OCI-LY1 (cell line): ENCODE measurements at regions not wholly inside any gene's neighbourhood (a gene's known extent, or its start where the extent isn't known, plus 50 kb on each side); places are given as distances from the start of the nearest gene placed in this dataset.

Experiments used
- H2AFZ ChIP-seq: fragments of 200-600 bp; sonication (generic), shearing (Covaris generic); 2 replicates; pipeline ENCODE4 v1.6.0; 2014; ENCODE audit warnings: antibody characterized with exemption, mild to moderate bottlenecking, low read length
- H3F3A ChIP-seq: fragments of 200-600 bp; sonication (generic), shearing (Covaris generic); 2 replicates; pipeline ENCODE4 v1.6.0; 2014; ENCODE audit warnings: mild to moderate bottlenecking, antibody characterized with exemption, low read length, moderate library complexity; ENCODE audit not compliant: insufficient read depth
- H3K27ac ChIP-seq: fragments of 200-600 bp; sonication (generic); 2 replicates; pipeline ENCODE4 v1.5.1; 2014; ENCODE audit warnings: low read length, mixed run types, mild to moderate bottlenecking, low read depth; ENCODE audit not compliant: poor library complexity, severe bottlenecking
- H3K27me3 ChIP-seq: fragments of 200-600 bp; sonication (generic); 2 replicates; pipeline ENCODE4 v1.6.0; 2014; ENCODE audit warnings: antibody characterized with exemption, mild to moderate bottlenecking, low read length, moderate library complexity; ENCODE audit not compliant: insufficient read depth
- H3K36me3 ChIP-seq: fragments of 200-600 bp; sonication (generic); 2 replicates; pipeline ENCODE4 v1.6.1; 2014; ENCODE audit warnings: mild to moderate bottlenecking, antibody characterized with exemption, low read length, moderate library complexity, mixed read lengths; ENCODE audit not compliant: insufficient read depth
- H3K4me1 ChIP-seq: fragments of 200-600 bp; sonication (generic); 2 replicates; pipeline ENCODE4 v1.5.1; 2014; ENCODE audit warnings: mild to moderate bottlenecking, low read length, moderate library complexity; ENCODE audit not compliant: insufficient read depth, severe bottlenecking
- H3K4me2 ChIP-seq: fragments of 200-600 bp; sonication (generic), shearing (Covaris generic); 2 replicates; pipeline ENCODE4 v1.6.1; 2014; ENCODE audit warnings: low read length
- H3K4me3 ChIP-seq: fragments of 200-600 bp; sonication (generic); 2 replicates; pipeline ENCODE4 v1.5.1; 2014; ENCODE audit warnings: low read length, low read depth, mild to moderate bottlenecking, mixed read lengths; ENCODE audit not compliant: poor library complexity, severe bottlenecking
- H3K79me2 ChIP-seq: fragments of 200-600 bp; shearing (Covaris generic); 2 replicates; pipeline ENCODE4 v1.6.1; 2016; ENCODE audit warnings: mixed run types, low read length, mixed read lengths; ENCODE audit not compliant: insufficient read depth
- H3K9ac ChIP-seq: fragments of 200-600 bp; sonication (generic), shearing (Covaris generic); 2 replicates; pipeline ENCODE4 v1.6.1; 2014; ENCODE audit warnings: mild to moderate bottlenecking, low read length, mixed read lengths
- H3K9me2 ChIP-seq: fragments of 200-600 bp; sonication (generic), shearing (Covaris generic); 2 replicates; pipeline ENCODE4 v1.6.1; 2014; ENCODE audit warnings: low read depth, mild to moderate bottlenecking, low read length, mixed read lengths
- H3K9me3 ChIP-seq: fragments of 200-600 bp; shearing (Covaris generic); 2 replicates; pipeline ENCODE4 v1.6.1; 2014; ENCODE audit warnings: low read length, mixed read lengths
- H4K20me1 ChIP-seq: fragments of 200-600 bp; sonication (generic), shearing (Covaris generic); 2 replicates; pipeline ENCODE4 v1.6.0; 2016; ENCODE audit warnings: mild to moderate bottlenecking, low read length; ENCODE audit not compliant: insufficient read depth
- EZH2 ChIP-seq: fragments of 200-600 bp; sonication (generic), shearing (Covaris generic); IDR thresholded peaks from 2 replicates; pipeline ENCODE4 v1.8.0; 2017; ENCODE audit warnings: borderline replicate concordance, mixed run types, mild to moderate bottlenecking, antibody characterized with exemption, low read length, moderate library complexity, mixed read lengths
- TF ChIP-seq, protein P1 (sequence below): fragments of 200-600 bp; sonication (generic), shearing (Covaris generic); IDR thresholded peaks from 2 replicates; pipeline ENCODE4 v1.5.1; 2017; ENCODE audit warnings: mild to moderate bottlenecking, antibody characterized with exemption, low read length, moderate library complexity, mixed read lengths

DNA sequence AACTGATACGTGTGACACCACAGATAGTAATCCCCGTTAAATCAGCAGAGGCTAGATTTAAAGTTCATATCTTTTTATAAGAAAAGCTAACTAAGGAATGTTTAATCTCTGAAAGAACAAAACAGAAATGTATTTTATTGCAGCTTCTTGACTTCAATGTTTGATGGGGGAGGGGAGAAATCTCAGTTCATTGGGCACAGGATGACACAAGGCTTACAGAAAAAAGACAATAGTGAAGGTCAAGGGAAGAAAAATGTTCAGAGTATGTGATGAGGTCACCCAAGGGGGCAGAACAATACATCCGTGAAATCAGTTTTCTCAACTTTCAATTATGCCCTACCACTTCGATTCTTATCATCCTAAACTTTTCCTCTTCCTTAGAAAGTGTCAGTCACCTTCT is 102.9 kb downstream of the ELAPOR2 start:
- no peak overlapping the region for H3K4me2 ChIP-seq
- H3K9ac ChIP-seq: no peak overlapping the region
- no peak overlapping the region for H3K4me3 ChIP-seq
- H3F3A ChIP-seq: no peaks in the 10 kb centered on the region
- peaks cover 4% of the 10 kb centered on the region; the same call in 1 of the 2 replicates for H3K9me3 ChIP-seq
- no peaks in the 10 kb centered on the region for H3K27me3 ChIP-seq
- H3K36me3 ChIP-seq: 0 out of 2 replicates have a peak, but pooled peaks cover 6% of the 10 kb centered on the region
- H3K9me2 ChIP-seq: no peaks in the 10 kb centered on the region
- no peak overlapping the region for H3K27ac ChIP-seq
- H4K20me1 ChIP-seq: no peaks in the 10 kb centered on the region
- H3K79me2 ChIP-seq: no peaks in the 10 kb centered on the region
- no peaks in the 10 kb centered on the region for H3K4me1 ChIP-seq
- H2AFZ ChIP-seq: no peak overlapping the region
- TF ChIP-seq EZH2: no peak

DNA sequence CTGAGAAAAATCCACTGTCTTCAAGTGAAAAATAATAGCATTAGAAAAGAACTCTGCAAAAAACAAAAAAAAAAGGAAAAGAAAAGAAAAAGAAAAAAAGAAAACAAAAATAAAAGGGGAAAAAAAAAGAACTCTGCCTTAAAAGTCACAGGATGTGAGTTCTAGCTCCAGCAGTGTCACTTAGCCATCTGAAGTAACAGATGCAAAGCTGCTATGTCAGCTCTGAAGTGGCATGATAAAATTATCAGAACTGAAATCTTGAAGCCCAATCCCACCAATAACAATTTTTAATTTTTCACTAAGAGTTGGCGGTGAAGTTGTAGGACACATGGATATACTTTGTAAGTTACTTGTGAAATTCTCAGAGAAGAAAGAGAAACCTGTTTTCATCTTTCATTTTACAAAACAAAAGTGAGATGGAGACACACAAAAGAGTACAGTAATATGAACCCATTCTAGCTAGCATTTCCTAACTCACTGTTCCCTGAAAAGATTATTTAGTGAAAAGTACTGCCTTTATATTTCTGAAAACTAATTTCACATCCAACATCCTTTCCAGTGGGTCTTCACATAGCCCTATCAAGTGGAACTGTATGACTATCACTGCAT is 103.5 kb downstream of the ELAPOR2 start:
- H3K4me1 ChIP-seq: no peaks in the 10 kb centered on the region
- no peaks in the 10 kb centered on the region for H3K27me3 ChIP-seq
- H3K36me3 ChIP-seq: 0 out of 2 replicates have a peak, but pooled peaks cover 6% of the 10 kb centered on the region
- H3K79me2 ChIP-seq: no peaks in the 10 kb centered on the region
- no peak overlapping the region for H2AFZ ChIP-seq
- TF ChIP-seq, protein P1, sequence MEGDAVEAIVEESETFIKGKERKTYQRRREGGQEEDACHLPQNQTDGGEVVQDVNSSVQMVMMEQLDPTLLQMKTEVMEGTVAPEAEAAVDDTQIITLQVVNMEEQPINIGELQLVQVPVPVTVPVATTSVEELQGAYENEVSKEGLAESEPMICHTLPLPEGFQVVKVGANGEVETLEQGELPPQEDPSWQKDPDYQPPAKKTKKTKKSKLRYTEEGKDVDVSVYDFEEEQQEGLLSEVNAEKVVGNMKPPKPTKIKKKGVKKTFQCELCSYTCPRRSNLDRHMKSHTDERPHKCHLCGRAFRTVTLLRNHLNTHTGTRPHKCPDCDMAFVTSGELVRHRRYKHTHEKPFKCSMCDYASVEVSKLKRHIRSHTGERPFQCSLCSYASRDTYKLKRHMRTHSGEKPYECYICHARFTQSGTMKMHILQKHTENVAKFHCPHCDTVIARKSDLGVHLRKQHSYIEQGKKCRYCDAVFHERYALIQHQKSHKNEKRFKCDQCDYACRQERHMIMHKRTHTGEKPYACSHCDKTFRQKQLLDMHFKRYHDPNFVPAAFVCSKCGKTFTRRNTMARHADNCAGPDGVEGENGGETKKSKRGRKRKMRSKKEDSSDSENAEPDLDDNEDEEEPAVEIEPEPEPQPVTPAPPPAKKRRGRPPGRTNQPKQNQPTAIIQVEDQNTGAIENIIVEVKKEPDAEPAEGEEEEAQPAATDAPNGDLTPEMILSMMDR: no peak
- H3K27ac ChIP-seq: no peak overlapping the region
- H3F3A ChIP-seq: no peaks in the 10 kb centered on the region
- H3K9me3 ChIP-seq: peaks cover 4% of the 10 kb centered on the region; the same call in 1 of the 2 replicates
- no peak overlapping the region for H3K9ac ChIP-seq
- no peak overlapping the region for H3K4me3 ChIP-seq
- H3K4me2 ChIP-seq: no peak overlapping the region
- H3K9me2 ChIP-seq: no peaks in the 10 kb centered on the region
- H4K20me1 ChIP-seq: no peaks in the 10 kb centered on the region

DNA sequence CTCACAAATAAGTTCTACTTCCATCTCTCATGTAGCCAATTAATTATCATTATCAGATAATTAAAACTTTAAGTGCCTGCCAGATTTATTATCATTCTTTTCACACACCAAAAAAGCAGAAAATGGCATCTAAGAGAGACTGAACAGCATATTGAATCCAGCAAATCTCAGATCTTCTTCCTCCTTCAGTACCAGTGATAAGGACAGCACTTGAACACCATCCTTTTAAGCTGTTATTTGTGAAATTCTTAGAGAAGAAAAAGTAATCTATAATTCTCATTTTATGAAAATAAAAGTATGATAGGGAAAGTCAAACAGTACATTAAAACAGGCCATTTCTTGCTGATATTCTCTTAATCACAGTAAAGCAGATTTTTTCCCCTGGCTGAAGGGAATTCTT is 104.5 kb downstream of the ELAPOR2 start:
- Histone ChIP-seq H3K9me2 (no peaks in the 10 kb centered on the region), H2AFZ (no peak overlapping the region), H3K9ac (no peak overlapping the region), H3K36me3 (0 out of 2 replicates have a peak, but pooled peaks cover 6% of the 10 kb centered on the region), H3K9me3 (peaks cover 4% of the 10 kb centered on the region; the same call in 1 of the 2 replicates), H3K27ac (no peak overlapping the region), H3K4me3 (no peak overlapping the region), H3K4me2 (no peak overlapping the region), H3F3A (no peaks in the 10 kb centered on the region), H3K79me2 (no peaks in the 10 kb centered on the region), H3K27me3 (no peaks in the 10 kb centered on the region), H4K20me1 (no peaks in the 10 kb centered on the region), H3K4me1 (peaks cover 6% of the 10 kb centered on the region)
- TF ChIP-seq EZH2: no peak
- TF ChIP-seq, protein P1: no peak
